ENCODE measurements at regions not wholly inside any gene's neighbourhood (a gene's known extent, or its start where the extent isn't known, plus 50 kb on each side); places are given as distances from the start of the nearest gene placed in this dataset.

DNA sequence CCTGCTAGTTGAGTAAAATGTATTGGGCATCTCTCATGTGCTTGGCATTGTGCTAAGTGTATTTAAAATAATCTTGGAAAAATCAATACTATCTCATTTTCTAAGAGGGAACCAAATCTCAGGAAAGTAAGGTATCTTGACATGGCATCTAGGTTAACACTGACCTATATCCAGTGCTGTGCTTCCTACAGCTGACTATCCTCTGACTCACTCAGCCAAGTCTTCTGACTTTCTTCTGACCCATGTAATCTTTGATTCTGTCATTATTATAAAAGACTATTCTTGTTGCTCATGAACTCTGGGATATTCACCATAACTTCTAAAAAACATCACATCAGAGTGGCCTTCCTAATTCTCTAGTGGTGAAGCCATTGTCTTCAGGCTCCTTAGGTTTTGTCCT is 304.1 kb upstream of the TENM4 start:
- Histone ChIP-seq H3K27ac (ENCODE audit: low read length) (no peak overlapping the region), H3K4me1 (ENCODE audit: control insufficient read depth, insufficient read depth, low read length) (no peaks in the 10 kb centered on the region), H3K4me3 (ENCODE audit: low read length) (no peak overlapping the region), H3K27me3 (ENCODE audit: control insufficient read depth, insufficient read depth) (no peaks in the 10 kb centered on the region), H3K9me3 (ENCODE audit: control insufficient read depth, low read length) (no peaks in the 10 kb centered on the region)
- DNase-seq, result no peak
- intact Hi-C loops (cut with DNase I), result no loop called here
- no peak for ATAC-seq

DNA sequence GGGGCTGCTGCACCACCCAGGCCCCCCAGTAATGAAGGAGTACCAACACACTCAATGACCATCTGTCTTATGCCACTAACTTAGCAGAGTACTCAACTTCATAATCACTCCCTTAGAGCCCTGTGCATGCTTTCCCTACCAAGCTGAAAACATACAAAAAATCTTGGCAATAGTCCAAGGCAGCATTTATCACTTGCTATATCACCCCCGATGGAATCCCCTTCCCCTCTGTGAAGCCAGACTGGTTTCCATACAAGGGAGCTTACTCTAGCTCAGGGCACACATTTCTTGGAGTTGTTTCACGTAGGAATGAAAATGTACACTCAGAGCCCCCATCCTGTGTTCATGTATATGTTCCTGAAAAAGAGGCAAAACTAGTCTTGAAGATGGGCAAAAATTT is 301.3 kb upstream of the TENM4 start:
- Histone ChIP-seq H3K4me1 (ENCODE audit: control insufficient read depth, insufficient read depth, low read length) (no peaks in the 10 kb centered on the region), H3K9me3 (ENCODE audit: control insufficient read depth, low read length) (no peaks in the 10 kb centered on the region), H3K27ac (ENCODE audit: low read length) (no peak overlapping the region), H3K4me3 (ENCODE audit: low read length) (no peak overlapping the region), H3K27me3 (ENCODE audit: control insufficient read depth, insufficient read depth) (no peaks in the 10 kb centered on the region)
- DNase-seq (no peak), ATAC-seq (no peak)
- intact Hi-C loops (cut with DNase I), result no loop called here
- 42% methylated on average over 2 of the region's 2 CpGs for WGBS

DNA sequence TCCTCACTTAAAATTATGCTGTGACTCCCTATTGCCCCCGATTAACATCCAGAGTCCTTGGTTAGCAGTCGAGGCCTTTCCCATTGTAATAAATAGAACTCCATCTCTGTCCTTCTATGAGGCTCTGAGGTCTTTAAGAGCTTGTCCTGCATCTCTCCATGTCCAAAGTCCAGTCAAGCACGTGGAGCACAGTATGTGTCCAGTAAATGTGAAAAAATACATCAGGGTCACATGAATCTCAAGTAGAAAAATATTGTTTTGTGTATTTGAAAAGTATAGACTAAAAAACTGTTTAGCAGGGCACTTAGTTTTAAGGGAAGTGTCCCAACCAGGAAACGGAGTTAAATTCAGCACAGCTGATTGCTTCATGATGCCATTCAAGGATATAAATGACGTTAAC is 298.8 kb upstream of the TENM4 start:
- H3K4me3 ChIP-seq (ENCODE audit: low read length), result no peak overlapping the region
- no peaks in the 10 kb centered on the region for H3K9me3 ChIP-seq (ENCODE audit: control insufficient read depth, low read length)
- WGBS, result 76% methylated on average over 5 of the region's 5 CpGs
- H3K4me1 ChIP-seq (ENCODE audit: control insufficient read depth, insufficient read depth, low read length), result no peaks in the 10 kb centered on the region
- H3K27me3 ChIP-seq (ENCODE audit: control insufficient read depth, insufficient read depth), result no peaks in the 10 kb centered on the region
- DNase-seq, result no peak
- H3K27ac ChIP-seq (ENCODE audit: low read length), result no peak overlapping the region
- intact Hi-C loops (cut with DNase I), result no loop called here
- no peak for ATAC-seq

DNA sequence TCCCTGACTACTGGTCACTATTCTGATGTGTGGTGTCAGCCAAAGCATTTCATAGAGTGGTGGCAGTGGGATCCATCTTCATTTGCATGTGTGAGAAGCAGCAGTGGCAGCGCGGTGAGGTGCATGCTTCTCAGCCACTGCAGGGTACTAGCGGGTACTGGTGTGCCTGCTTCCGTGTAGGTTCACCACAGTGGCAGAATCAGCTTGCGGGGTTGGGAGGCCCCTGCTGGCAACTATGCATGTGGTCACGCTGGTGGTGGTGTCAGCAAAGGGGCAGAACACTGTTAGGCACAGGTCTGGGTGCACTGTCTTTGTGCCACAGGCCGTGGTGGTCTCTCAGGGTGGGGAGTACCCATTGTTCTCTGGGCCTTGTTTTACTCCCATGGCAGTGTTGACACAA is 286.4 kb upstream of the TENM4 start:
- intact Hi-C loops (cut with DNase I), result no loop called here
- no peak for ATAC-seq

DNA sequence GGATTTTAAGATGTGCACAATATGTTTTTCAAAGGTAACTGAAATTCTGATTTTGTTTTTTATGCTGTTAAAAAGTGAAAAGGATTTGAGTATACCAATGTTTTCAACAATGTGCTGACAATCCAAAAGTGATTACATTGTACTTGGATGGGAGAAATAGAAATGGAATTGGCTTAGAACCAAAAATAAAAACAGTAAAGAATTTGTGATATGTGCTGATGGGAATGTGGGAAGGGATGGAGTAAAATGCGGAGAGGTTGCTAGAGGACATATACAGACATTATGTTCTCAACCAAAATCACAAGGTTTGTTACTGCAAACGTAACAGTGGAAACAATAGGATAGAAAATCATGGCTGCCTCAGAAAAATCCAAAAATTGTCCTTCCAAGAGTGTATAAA is 279.3 kb upstream of the TENM4 start:
- no peaks in the 10 kb centered on the region for H3K9me3 ChIP-seq (ENCODE audit: control insufficient read depth, low read length)
- no peaks in the 10 kb centered on the region for H3K27me3 ChIP-seq (ENCODE audit: control insufficient read depth, insufficient read depth)
- no peak overlapping the region for H3K27ac ChIP-seq (ENCODE audit: low read length)
- DNase-seq (no peak), ATAC-seq (no peak)
- H3K4me3 ChIP-seq (ENCODE audit: low read length), result no peak overlapping the region
- intact Hi-C loops (cut with DNase I), result no loop called here
- 30% methylated on average over 2 of the region's 2 CpGs for WGBS
- H3K4me1 ChIP-seq (ENCODE audit: control insufficient read depth, insufficient read depth, low read length), result no peaks in the 10 kb centered on the region

More for the DNA sequence above, 286.4 kb upstream of the TENM4 start:
- no peaks in the 10 kb centered on the region for H3K27me3 ChIP-seq (ENCODE audit: control insufficient read depth, insufficient read depth)
- 88% methylated on average over 7 of the region's 7 CpGs for WGBS
- no peaks in the 10 kb centered on the region for H3K9me3 ChIP-seq (ENCODE audit: control insufficient read depth, low read length)
- DNase-seq, result peak in 1 of 3 donors; percentile 35
- H3K4me3 ChIP-seq (ENCODE audit: low read length), result no peak overlapping the region
- H3K4me1 ChIP-seq (ENCODE audit: control insufficient read depth, insufficient read depth, low read length), result no peaks in the 10 kb centered on the region
- H3K27ac ChIP-seq (ENCODE audit: low read length), result no peak overlapping the region

DNA sequence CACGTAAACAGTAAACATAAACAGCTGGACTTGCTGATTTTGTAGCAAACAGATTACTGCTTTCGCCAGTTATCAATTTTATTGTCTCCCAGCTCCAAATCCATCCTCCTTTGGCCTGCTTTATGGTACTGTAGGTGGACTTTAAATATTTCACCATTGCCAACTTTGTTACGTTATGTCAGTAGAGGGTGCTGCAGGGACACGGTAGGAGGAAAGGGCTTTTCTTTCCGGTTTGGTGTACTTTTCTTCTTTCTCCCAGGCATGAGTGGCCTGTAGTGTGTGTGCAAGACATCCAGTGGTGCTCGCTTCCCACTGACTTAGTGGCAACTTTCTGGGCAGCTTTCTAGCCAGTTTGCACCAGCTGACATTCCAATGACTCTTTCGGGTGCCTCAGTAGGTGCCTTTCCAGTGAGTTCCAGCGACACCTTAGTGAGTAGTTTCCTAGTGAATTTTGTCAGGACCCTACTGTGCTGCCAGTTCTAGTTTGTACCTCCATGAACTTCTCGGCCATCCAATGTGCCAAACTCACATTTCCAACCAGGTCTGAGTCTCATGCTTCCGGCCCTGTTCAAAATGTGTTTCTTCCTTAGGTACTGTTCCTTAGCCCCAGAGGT is 267.6 kb upstream of the TENM4 start:
- ATAC-seq (no peak), DNase-seq (no peak)
- Histone ChIP-seq H3K27me3 (ENCODE audit: control insufficient read depth, insufficient read depth) (no peaks in the 10 kb centered on the region), H3K27ac (ENCODE audit: low read length) (no peak overlapping the region), H3K9me3 (ENCODE audit: control insufficient read depth, low read length) (no peaks in the 10 kb centered on the region), H3K4me3 (ENCODE audit: low read length) (no peak overlapping the region), H3K4me1 (ENCODE audit: control insufficient read depth, insufficient read depth, low read length) (no peaks in the 10 kb centered on the region)
- intact Hi-C loops (cut with DNase I), result loop anchor here in 1 of 4 donors (10.0 kb wide), 1 partner anchor 446 kb away; no protein-coding TSS in a partner anchor
- WGBS, result 54% methylated on average over 10 of the region's 10 CpGs

DNA sequence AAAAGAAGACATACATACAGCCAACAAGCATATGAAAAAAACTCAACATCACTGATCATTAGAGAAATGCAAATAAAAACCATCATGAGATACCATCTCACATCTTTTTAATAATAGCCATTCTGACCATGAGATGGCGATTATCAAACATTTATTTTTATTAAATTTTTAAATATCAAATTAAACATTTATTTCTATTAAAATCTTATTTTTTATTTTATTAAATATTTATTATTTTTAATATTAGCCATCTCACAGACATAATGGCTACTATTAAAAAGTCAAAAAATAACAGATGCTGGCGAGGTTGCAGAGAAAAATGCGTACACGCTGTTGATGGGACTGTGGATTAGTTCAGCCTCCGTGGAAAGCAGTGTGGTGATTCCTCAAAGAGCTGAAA is 264.8 kb upstream of the TENM4 start:
- ATAC-seq (no peak), DNase-seq (no peak)
- intact Hi-C loops (cut with DNase I), result loop anchor here in 1 of 4 donors (10.0 kb wide), 1 partner anchor 449 kb away; no protein-coding TSS in a partner anchor
- WGBS, result 78% methylated on average over 5 of the region's 5 CpGs
- Histone ChIP-seq H3K4me1 (ENCODE audit: control insufficient read depth, insufficient read depth, low read length) (no peaks in the 10 kb centered on the region), H3K27me3 (ENCODE audit: control insufficient read depth, insufficient read depth) (no peaks in the 10 kb centered on the region), H3K9me3 (ENCODE audit: control insufficient read depth, low read length) (no peaks in the 10 kb centered on the region), H3K4me3 (ENCODE audit: low read length) (no peak overlapping the region), H3K27ac (ENCODE audit: low read length) (no peak overlapping the region)

DNA sequence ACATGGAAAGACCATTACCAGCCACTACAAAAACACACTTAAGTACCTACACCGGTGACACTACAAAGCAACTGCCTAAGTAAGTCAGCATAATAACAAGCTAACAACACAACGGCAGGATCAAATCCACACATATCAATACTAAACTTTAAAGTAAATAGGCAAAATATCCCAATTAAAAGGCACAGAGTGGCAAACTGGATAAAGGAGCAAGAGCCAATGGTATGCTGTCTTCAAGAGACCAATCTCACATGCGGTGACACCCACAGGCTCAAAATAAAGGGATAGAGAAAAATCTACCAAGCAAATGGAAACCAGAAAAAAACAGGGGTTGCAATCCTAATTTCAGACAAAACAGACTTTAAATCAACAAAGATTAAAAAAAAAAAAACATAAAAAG is 261.5 kb upstream of the TENM4 start:
- no peaks in the 10 kb centered on the region for H3K4me1 ChIP-seq (ENCODE audit: control insufficient read depth, insufficient read depth, low read length)
- DNase-seq, result no peak
- no peaks in the 10 kb centered on the region for H3K9me3 ChIP-seq (ENCODE audit: control insufficient read depth, low read length)
- 95% methylated on average over 3 of the region's 3 CpGs for WGBS
- H3K27ac ChIP-seq (ENCODE audit: low read length), result no peak overlapping the region
- no peak for ATAC-seq
- H3K27me3 ChIP-seq (ENCODE audit: control insufficient read depth, insufficient read depth), result no peaks in the 10 kb centered on the region
- intact Hi-C loops (cut with DNase I), result loop anchor here in 1 of 4 donors (10.0 kb wide), 1 partner anchor 452 kb away; no protein-coding TSS in a partner anchor
- no peak overlapping the region for H3K4me3 ChIP-seq (ENCODE audit: low read length)

DNA sequence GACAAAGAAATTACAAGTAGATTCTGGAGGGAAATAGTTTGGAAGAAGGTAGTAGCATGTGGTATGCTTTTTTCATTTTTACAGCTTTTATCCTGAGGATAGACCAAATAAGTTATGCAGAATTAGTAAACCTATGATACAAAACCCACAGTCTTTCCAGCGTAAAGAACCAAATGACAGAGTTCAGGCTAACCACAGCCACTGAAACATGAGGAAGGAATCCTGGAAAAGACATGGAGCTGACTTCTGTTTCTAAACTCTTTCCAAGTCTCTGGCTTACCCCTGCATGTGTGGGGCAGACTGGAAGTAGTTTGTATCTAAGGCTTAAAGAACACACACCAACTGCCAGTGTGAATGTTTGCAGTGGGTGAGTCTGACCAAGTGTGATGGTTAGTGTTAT is 258.4 kb upstream of the TENM4 start:
- H3K27me3 ChIP-seq (ENCODE audit: control insufficient read depth, insufficient read depth), result no peaks in the 10 kb centered on the region
- intact Hi-C loops (cut with DNase I), result no loop called here
- no peak overlapping the region for H3K4me3 ChIP-seq (ENCODE audit: low read length)
- H3K9me3 ChIP-seq (ENCODE audit: control insufficient read depth, low read length), result no peaks in the 10 kb centered on the region
- no peak for DNase-seq
- WGBS, result 93% methylated on average over 1 of the region's 1 CpG
- no peaks in the 10 kb centered on the region for H3K4me1 ChIP-seq (ENCODE audit: control insufficient read depth, insufficient read depth, low read length)
- no peak for ATAC-seq
- H3K27ac ChIP-seq (ENCODE audit: low read length), result no peak overlapping the region

DNA sequence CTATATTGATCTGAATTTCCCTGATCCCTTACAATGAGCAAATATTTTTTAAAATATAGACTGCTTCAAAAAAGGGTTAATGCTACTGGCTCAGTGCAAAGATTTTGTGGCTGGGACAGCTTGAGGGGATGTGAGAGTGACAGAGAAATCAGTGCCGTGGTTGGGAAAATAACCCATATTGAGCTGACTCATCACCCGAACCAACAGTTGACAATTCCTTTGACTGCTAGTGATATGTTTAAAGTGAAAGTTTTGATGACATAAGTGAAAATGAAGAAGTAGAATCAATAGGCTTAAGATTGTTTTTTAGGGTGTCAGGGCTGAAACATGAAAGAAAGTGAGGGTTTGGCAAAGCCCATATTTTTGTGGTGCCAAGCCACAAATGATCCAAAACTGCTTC is 257.1 kb upstream of the TENM4 start:
- no peak for DNase-seq
- Histone ChIP-seq H3K9me3 (ENCODE audit: control insufficient read depth, low read length) (no peaks in the 10 kb centered on the region), H3K4me3 (ENCODE audit: low read length) (no peak overlapping the region), H3K27me3 (ENCODE audit: control insufficient read depth, insufficient read depth) (no peaks in the 10 kb centered on the region), H3K27ac (ENCODE audit: low read length) (no peak overlapping the region), H3K4me1 (ENCODE audit: control insufficient read depth, insufficient read depth, low read length) (no peaks in the 10 kb centered on the region)
- ATAC-seq, result no peak
- intact Hi-C loops (cut with DNase I), result no loop called here
- WGBS, result 53% methylated on average over 2 of the region's 2 CpGs

DNA sequence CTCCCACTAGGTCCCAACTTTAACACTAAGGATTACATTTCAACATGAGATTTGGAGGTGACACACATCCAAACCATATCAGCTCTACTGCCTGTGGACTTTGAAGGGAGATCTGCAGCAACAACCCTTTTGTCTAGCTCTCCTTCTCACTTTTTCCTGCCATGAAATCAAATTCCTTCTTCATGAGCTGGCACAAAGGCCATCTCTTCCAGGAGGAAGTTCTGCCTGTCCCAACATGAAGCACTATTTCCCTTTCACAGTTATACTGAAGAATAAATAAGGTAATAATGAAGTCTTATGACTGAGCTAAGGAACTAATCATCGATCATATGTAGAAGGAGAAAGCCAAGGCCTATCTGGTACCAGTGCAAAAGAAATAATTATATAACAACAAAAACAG is 253.5 kb upstream of the TENM4 start:
- H3K9me3 ChIP-seq (ENCODE audit: control insufficient read depth, low read length), result no peaks in the 10 kb centered on the region
- ATAC-seq (no peak), DNase-seq (no peak)
- H3K27me3 ChIP-seq (ENCODE audit: control insufficient read depth, insufficient read depth), result no peaks in the 10 kb centered on the region
- H3K4me1 ChIP-seq (ENCODE audit: control insufficient read depth, insufficient read depth, low read length), result no peaks in the 10 kb centered on the region
- intact Hi-C loops (cut with DNase I), result no loop called here
- WGBS, result 86% methylated on average over 1 of the region's 1 CpG
- H3K27ac ChIP-seq (ENCODE audit: low read length), result no peak overlapping the region
- H3K4me3 ChIP-seq (ENCODE audit: low read length), result no peak overlapping the region

DNA sequence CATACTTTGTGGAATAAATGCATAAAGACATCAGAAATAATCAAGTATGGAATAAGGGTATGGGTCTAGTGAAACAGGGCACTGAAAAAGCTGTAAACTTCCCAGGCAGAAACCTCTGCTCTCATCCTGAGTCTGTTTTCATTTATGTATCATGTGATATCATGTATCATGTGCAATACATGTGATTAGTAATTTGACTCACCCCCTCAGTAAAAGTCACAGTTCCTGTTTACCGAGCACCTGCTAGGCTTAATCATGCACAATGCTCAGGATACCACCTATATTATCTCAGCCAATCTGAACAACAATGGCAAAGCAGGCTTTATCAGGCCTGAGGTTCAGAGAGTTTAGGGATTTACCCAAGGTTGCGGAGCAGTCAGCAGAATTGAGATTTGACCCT is 250.6 kb upstream of the TENM4 start:
- H3K27ac ChIP-seq (ENCODE audit: low read length), result no peak overlapping the region
- ATAC-seq (no peak), DNase-seq (no peak)
- H3K4me1 ChIP-seq (ENCODE audit: control insufficient read depth, insufficient read depth, low read length), result no peaks in the 10 kb centered on the region
- WGBS, result 85% methylated on average over 2 of the region's 2 CpGs
- intact Hi-C loops (cut with DNase I), result no loop called here
- no peaks in the 10 kb centered on the region for H3K9me3 ChIP-seq (ENCODE audit: control insufficient read depth, low read length)
- H3K4me3 ChIP-seq (ENCODE audit: low read length), result no peak overlapping the region
- H3K27me3 ChIP-seq (ENCODE audit: control insufficient read depth, insufficient read depth), result no peaks in the 10 kb centered on the region
